ENCODE measurements at regions not wholly inside any gene's neighbourhood (a gene's known extent, or its start where the extent isn't known, plus 50 kb on each side); places are given as distances from the start of the nearest gene placed in this dataset.

GRCh38 chr3:187618722-187619121 is 51.5 kb downstream of the SST start:
- DNase-seq, result no peak

GRCh38 chr3:187617213-187617612 is 53.0 kb downstream of the SST start:
- no peak for DNase-seq

- peak; percentile 59 for DNase-seq
These were observed 53.8 kb downstream of the SST start for GRCh38 chr3:187616307-187616972.

- no peak for DNase-seq
These were observed 54.6 kb downstream of the SST start for GRCh38 chr3:187615630-187616029.

GRCh38 chr3:187612656-187613055 is 57.5 kb downstream of the SST start:
- DNase-seq, result no peak

- DNase-seq, result no peak
These were observed 59.1 kb downstream of the SST start for GRCh38 chr3:187610981-187611511.

GRCh38 chr3:187594272-187594671 is 75.9 kb downstream of the SST start:
- no peak for DNase-seq

GRCh38 chr3:187593451-187593850 is 76.7 kb downstream of the SST start:
- DNase-seq, result no peak

- DNase-seq, result no peak
These were observed 79.2 kb downstream of the SST start for GRCh38 chr3:187590861-187591576.

GRCh38 chr3:187587076-187587475 is 83.1 kb downstream of the SST start:
- no peak for DNase-seq

- DNase-seq, result no peak
These were observed 84.0 kb downstream of the SST start for GRCh38 chr3:187586226-187586625.

GRCh38 chr3:187572441-187572840 is 97.8 kb downstream of the SST start:
- no peak for DNase-seq

- DNase-seq, result no peak
These were observed 98.5 kb downstream of the SST start for GRCh38 chr3:187571701-187572100.

GRCh38 chr3:187570776-187571175 is 99.4 kb downstream of the SST start:
- no peak for DNase-seq

- no peak for DNase-seq
These were observed 102.0 kb downstream of the SST start for GRCh38 chr3:187568171-187568570.

- no peak for DNase-seq
These were observed 102.5 kb downstream of the SST start for GRCh38 chr3:187567661-187568121.

- no peak for DNase-seq
These were observed 103.2 kb downstream of the SST start for GRCh38 chr3:187567021-187567420.

GRCh38 chr3:187565701-187566100 is 104.5 kb downstream of the SST start:
- DNase-seq, result no peak

- DNase-seq, result no peak
These were observed 111.2 kb downstream of the SST start for GRCh38 chr3:187558990-187559389.

- DNase-seq, result no peak
These were observed 118.8 kb downstream of the SST start for GRCh38 chr3:187551416-187551815.

GRCh38 chr3:187550446-187550845 is 119.7 kb downstream of the SST start:
- DNase-seq, result no peak

- no peak for DNase-seq
These were observed 124.8 kb downstream of the SST start for GRCh38 chr3:187545366-187545765.

GRCh38 chr3:187544326-187544725 is 125.9 kb downstream of the SST start:
- DNase-seq, result no peak

GRCh38 chr3:187540847-187541246 is 129.3 kb downstream of the SST start:
- no peak for DNase-seq

Data from NCI-H1436 (cell line).